SK-N-SH (cell line): ENCODE measurements at regions not wholly inside any gene's neighbourhood (a gene's known extent, or its start where the extent isn't known, plus 50 kb on each side); places are given as distances from the start of the nearest gene placed in this dataset.

Source experiments
- CTCF ChIA-PET: fragments of 300-600, 350-600 bp; formaldehyde crosslinking; extraction: SDS; loops from one replicate; lab custom pipeline; 2021; lab: Yijun Ruan, JAX
- POLR2A ChIA-PET: fragments of 350-600 bp; sonication (Branson Sonifier 250); formaldehyde crosslinking; extraction: SDS; loops from one replicate; lab custom pipeline; 2020; ENCODE audit warnings: antibody characterized with exemption, inconsistent platforms; lab: Yijun Ruan, JAX
- DNase-seq: peaks from one replicate; pipeline ENCODE4 v3.0.0; 2012
- H2AFZ ChIP-seq: fragments of 200-600 bp; sonication (generic); 2 replicates; pipeline ENCODE4 v1.8.1; 2016; ENCODE audit warnings: antibody characterized with exemption, mild to moderate bottlenecking, low read depth
- H3F3A ChIP-seq: fragments of 200-600 bp; sonication (generic); replicated peaks from 2 replicates; pipeline ENCODE3; 2016; ENCODE audit warnings: antibody characterized with exemption, mild to moderate bottlenecking; ENCODE audit not compliant: insufficient read depth
- H3K27ac ChIP-seq, 2 experiments: fragments of 200-500 bp in 1 of 2; fragments of 200-600 bp in 1 of 2; sonication (Bioruptor generic) in 1 of 2; sonication (generic), shearing (Covaris generic) in 1 of 2; 2 replicates each; pipeline versions ENCODE4 v1.5.1 to v1.6.1; 2014 to 2016; ENCODE audit warnings: low read depth in 2 of 2, inconsistent platforms in 1 of 2, low read length in 1 of 2, mild to moderate bottlenecking in 1 of 2, mixed read lengths in 1 of 2
- H3K27me3 ChIP-seq: fragments of 200-600 bp; sonication (generic), shearing (Covaris generic); 2 replicates; pipeline ENCODE4 v1.6.1; 2016; ENCODE audit warnings: mixed run types; ENCODE audit not compliant: insufficient read depth
- H3K36me3 ChIP-seq, 2 experiments: fragments of 200-500 bp in 1 of 2; fragments of 200-600 bp in 1 of 2; sonication (Bioruptor generic) in 1 of 2; sonication (generic) in 1 of 2; replicated peaks in 1 of 2; 2 replicates each; pipeline versions ENCODE3 to v1.5.1; 2014 to 2016; ENCODE audit warnings: low read length in 1 of 2, mild to moderate bottlenecking in 1 of 2; ENCODE audit not compliant: insufficient read depth in 2 of 2, control insufficient read depth in 1 of 2
- H3K4me1 ChIP-seq, 2 experiments: fragments of 200-500 bp in 1 of 2; fragments of 200-600 bp in 1 of 2; sonication (Bioruptor generic) in 1 of 2; sonication (generic), shearing (Covaris generic) in 1 of 2; 2 replicates each; pipeline versions ENCODE4 v1.5.1 to v1.6.1; 2014 to 2016; ENCODE audit warnings: low read depth in 1 of 2, low read length in 1 of 2, mixed run types in 1 of 2; ENCODE audit not compliant: insufficient read depth in 2 of 2, control insufficient read depth in 1 of 2
- H3K4me2 ChIP-seq: fragments of 200-600 bp; sonication (generic), shearing (Covaris generic); 2 replicates; pipeline ENCODE4 v1.6.1; 2017; ENCODE audit warnings: mixed run types
- H3K4me3 ChIP-seq, 2 experiments: fragments of 200-500 bp in 1 of 2; fragments of 200-600 bp in 1 of 2; sonication (Bioruptor generic) in 1 of 2; sonication (generic), shearing (Covaris generic) in 1 of 2; 2 replicates each; pipeline versions ENCODE4 v1.5.1 to v1.8.1; 2014 to 2016; ENCODE audit warnings: low read depth in 2 of 2, inconsistent platforms in 1 of 2, low read length in 1 of 2, mild to moderate bottlenecking in 1 of 2, mixed read lengths in 1 of 2, moderate library complexity in 1 of 2
- H3K79me2 ChIP-seq: fragments of 200-600 bp; sonication (generic); 2 replicates; pipeline ENCODE4 v1.8.1; 2017; ENCODE audit warnings: mild to moderate bottlenecking; ENCODE audit not compliant: insufficient read depth
- H3K9ac ChIP-seq: fragments of 200-600 bp; sonication (generic); 2 replicates; pipeline ENCODE4 v1.6.1; 2017; ENCODE audit warnings: mixed run types
- H3K9me2 ChIP-seq: fragments of 200-600 bp; sonication (generic); 2 replicates; pipeline ENCODE4 v1.6.1; 2017; ENCODE audit warnings: mixed run types
- H3K9me3 ChIP-seq: fragments of 200-600 bp; sonication (generic); 2 replicates; pipeline ENCODE4 v1.6.1; 2017; ENCODE audit warnings: mixed run types, mild to moderate bottlenecking, moderate library complexity
- H4K20me1 ChIP-seq: fragments of 200-600 bp; sonication (generic); 2 replicates; pipeline ENCODE4 v1.6.1; 2017; ENCODE audit warnings: mild to moderate bottlenecking, mixed run types; ENCODE audit not compliant: insufficient read depth
- CHD2 ChIP-seq: fragments of 150-350 bp; IDR thresholded peaks from 2 replicates; pipeline ENCODE4 v1.6.1; 2018; ENCODE audit warnings: low read length; ENCODE audit not compliant: partially characterized antibody
- EZH2phosphoT487 ChIP-seq: fragments of 200-600 bp; sonication (generic); IDR thresholded peaks from 2 replicates; pipeline ENCODE4 v1.6.1; 2017; ENCODE audit warnings: low read depth, mixed run types, mild to moderate bottlenecking, antibody characterized with exemption, moderate library complexity, borderline replicate concordance
- FOSL2 ChIP-seq: IDR thresholded peaks from 2 replicates; pipeline ENCODE4 v1.4.0; 2012; ENCODE audit warnings: low read depth, mild to moderate bottlenecking, moderate library complexity, borderline replicate concordance
- GATA2 ChIP-seq: sonication (generic); formaldehyde crosslinking; IDR thresholded peaks from 2 replicates; pipeline ENCODE4 v1.5.0; 2020; ENCODE audit warnings: mild to moderate bottlenecking, missing genetic modification reagents
- MEF2A ChIP-seq: IDR thresholded peaks from 2 replicates; pipeline ENCODE4 v1.4.0; 2012; ENCODE audit warnings: low read depth, borderline replicate concordance
- RCOR1 ChIP-seq: fragments of 150-350 bp; IDR thresholded peaks from 2 replicates; pipeline ENCODE4 v1.6.1; 2017; ENCODE audit warnings: antibody characterized with exemption, low read length
- REST ChIP-seq: IDR thresholded peaks from 2 replicates; pipeline ENCODE4 v1.6.1; 2012; ENCODE audit warnings: mild to moderate bottlenecking, low read depth, low read length, moderate library complexity
- SMC3 ChIP-seq: IDR thresholded peaks from 2 replicates; pipeline ENCODE4 v1.6.1; 2012; ENCODE audit warnings: low read depth, low read length, improper control_type of control experiment
- TEAD4 ChIP-seq: IDR thresholded peaks from 2 replicates; pipeline ENCODE4 v1.4.0; 2012; ENCODE audit warnings: mild to moderate bottlenecking, borderline replicate concordance; ENCODE audit not compliant: insufficient read depth
- USF1 ChIP-seq: IDR thresholded peaks from 2 replicates; pipeline ENCODE4 v1.4.0; 2012; ENCODE audit warnings: low read depth, borderline replicate concordance
- ZBTB33 ChIP-seq: IDR thresholded peaks from 2 replicates; pipeline ENCODE4 v1.4.0; 2012; ENCODE audit warnings: low read depth, borderline replicate concordance
- WGBS: methylation state at CpG from one replicate; pipeline ENCODE4 v1.1.6; 2017; ENCODE audit warnings: low lambda C conversion rate; 5-methylcytosine and 5-hydroxymethylcytosine counted together

- no peaks in the 10 kb centered on the region for H3K4me1 ChIP-seq
Observed at GRCh38 chr7:20927976-20928375, 141.3 kb upstream of the SP8 start.

More at GRCh38 chr7:20927976-20928375, 141.3 kb upstream of the SP8 start:
- 0% methylated on average over 1 of the region's 1 CpG for WGBS
- H3K9ac ChIP-seq: no peak overlapping the region
- no peaks in the 10 kb centered on the region for H4K20me1 ChIP-seq
- H3K27ac ChIP-seq: no peak overlapping the region
- no peak overlapping the region for H3K4me3 ChIP-seq
- H3K9me3 ChIP-seq: no peaks in the 10 kb centered on the region
- no peaks in the 10 kb centered on the region for H3K27me3 ChIP-seq
- POLR2A ChIA-PET: no interaction called here
- H3K4me2 ChIP-seq: no peak overlapping the region
- DNase-seq: no peak
- no peaks in the 10 kb centered on the region for H3K9me2 ChIP-seq
- H2AFZ ChIP-seq: no peak overlapping the region
- H3K36me3 ChIP-seq: no peaks in the 10 kb centered on the region
- CTCF ChIA-PET: no interaction called here
- TF ChIP-seq GATA2 (CRISPR knock-in tag) (no peak), ZBTB33 (no peak), REST (no peak), SMC3 (no peak), FOSL2 (no peak), USF1 (no peak), MEF2A (no peak), CHD2 (no peak), EZH2phosphoT487 (no peak), TEAD4 (no peak), RCOR1 (no peak)
- H3K79me2 ChIP-seq: no peaks in the 10 kb centered on the region
- H3F3A ChIP-seq: no peaks in the 10 kb centered on the region
